Duodenal mucosa (tissue), 2 donors: ENCODE measurements at regions not wholly inside any gene's neighbourhood (a gene's known extent, or its start where the extent isn't known, plus 50 kb on each side); places are given as distances from the start of the nearest gene placed in this dataset.

Experiments used
- H3K27ac ChIP-seq: one replicate; pipeline ENCODE4 v1.7.0; 2013; ENCODE audit warnings: low read depth, low read length
- H3K27me3 ChIP-seq, 2 donors: one replicate each; pipeline ENCODE4 v1.7.0; 2013; ENCODE audit warnings: low read length in 2 of 2, control low read depth in 1 of 2; ENCODE audit not compliant: insufficient read depth in 2 of 2, control insufficient read depth in 1 of 2
- H3K36me3 ChIP-seq, 2 donors: one replicate each; pipeline ENCODE4 v1.7.0; 2013; ENCODE audit warnings: low read length in 2 of 2, control low read depth in 1 of 2; ENCODE audit not compliant: insufficient read depth in 2 of 2, control insufficient read depth in 1 of 2
- H3K4me1 ChIP-seq, 2 donors: one replicate each; pipeline ENCODE4 v1.7.0; 2013; ENCODE audit warnings: low read length in 2 of 2, control low read depth in 1 of 2; ENCODE audit not compliant: insufficient read depth in 2 of 2, control insufficient read depth in 1 of 2
- H3K4me3 ChIP-seq, 2 donors: one replicate each; pipeline ENCODE4 v1.7.0; 2013; ENCODE audit warnings: low read length in 2 of 2, low read depth in 1 of 2
- H3K9ac ChIP-seq, 2 donors: one replicate each; pipeline ENCODE4 v1.7.0; 2013; ENCODE audit warnings: low read length in 2 of 2, low read depth in 1 of 2
- H3K9me3 ChIP-seq, 2 donors: one replicate each; pipeline ENCODE4 v1.7.0; 2013; ENCODE audit warnings: low read length in 2 of 2, control low read depth in 1 of 2; ENCODE audit not compliant: control insufficient read depth in 1 of 2

- no peaks in the 10 kb centered on the region for H3K9me3 ChIP-seq
- H3K4me1 ChIP-seq = no peaks in the 10 kb centered on the region
- H3K27ac ChIP-seq = no peak overlapping the region
- H3K27me3 ChIP-seq = no peaks in the 10 kb centered on the region
- H3K36me3 ChIP-seq = no peaks in the 10 kb centered on the region
- H3K4me3 ChIP-seq = no peak overlapping the region
- no peak overlapping the region for H3K9ac ChIP-seq
Measured at GRCh38 chr15:98025237-98025636, 64.7 kb downstream of the ARRDC4 start.

GRCh38 chr15:98034731-98035130, 74.2 kb downstream of the ARRDC4 start:
- no peaks in the 10 kb centered on the region for H3K36me3 ChIP-seq
- no peak overlapping the region for H3K4me3 ChIP-seq
- no peaks in the 10 kb centered on the region for H3K27me3 ChIP-seq
- H3K9me3 ChIP-seq = no peaks in the 10 kb centered on the region
- no peaks in the 10 kb centered on the region for H3K4me1 ChIP-seq
- H3K9ac ChIP-seq = no peak overlapping the region
- no peak overlapping the region for H3K27ac ChIP-seq

- H3K27me3 ChIP-seq = no peaks in the 10 kb centered on the region
- no peaks in the 10 kb centered on the region for H3K36me3 ChIP-seq
- no peak overlapping the region for H3K9ac ChIP-seq
- H3K9me3 ChIP-seq = no peaks in the 10 kb centered on the region
- no peak overlapping the region for H3K4me3 ChIP-seq
- no peak overlapping the region for H3K27ac ChIP-seq
- no peaks in the 10 kb centered on the region for H3K4me1 ChIP-seq
Measured at GRCh38 chr15:98035134-98035533, 74.6 kb downstream of the ARRDC4 start.

GRCh38 chr15:98035577-98036010, 75.1 kb downstream of the ARRDC4 start:
- Histone ChIP-seq H3K9ac (no peak overlapping the region), H3K4me1 (no peaks in the 10 kb centered on the region), H3K36me3 (no peaks in the 10 kb centered on the region), H3K27ac (no peak overlapping the region), H3K27me3 (no peaks in the 10 kb centered on the region), H3K9me3 (no peaks in the 10 kb centered on the region), H3K4me3 (no peak overlapping the region)

- H3K27ac ChIP-seq = no peak overlapping the region
Measured at GRCh38 chr15:98039596-98039995, 79.1 kb downstream of the ARRDC4 start.

GRCh38 chr15:98040146-98040545, 79.6 kb downstream of the ARRDC4 start:
- no peak overlapping the region for H3K27ac ChIP-seq
- H3K4me3 ChIP-seq = no peak overlapping the region
- H3K9ac ChIP-seq = no peak overlapping the region
- peaks cover 9 to 21% of the 10 kb centered on the region in 2 donors for H3K27me3 ChIP-seq
- H3K9me3 ChIP-seq = peaks cover 0 to 3% of the 10 kb centered on the region in 2 donors
- H3K4me1 ChIP-seq = no peaks in the 10 kb centered on the region
- no peaks in the 10 kb centered on the region for H3K36me3 ChIP-seq

More at GRCh38 chr15:98039596-98039995, 79.1 kb downstream of the ARRDC4 start:
- no peaks in the 10 kb centered on the region for H3K36me3 ChIP-seq
- no peaks in the 10 kb centered on the region for H3K9me3 ChIP-seq
- no peaks in the 10 kb centered on the region for H3K4me1 ChIP-seq
- no peak overlapping the region for H3K9ac ChIP-seq
- H3K4me3 ChIP-seq = no peak overlapping the region
- peaks cover 7 to 18% of the 10 kb centered on the region in 2 donors for H3K27me3 ChIP-seq

GRCh38 chr15:98043160-98044014, 82.9 kb downstream of the ARRDC4 start:
- Histone ChIP-seq H3K4me3 (no peak overlapping the region), H3K9ac (no peak overlapping the region), H3K9me3 (peaks cover 0 to 3% of the 10 kb centered on the region in 2 donors), H3K36me3 (no peaks in the 10 kb centered on the region), H3K27me3 (peaks cover 12 to 26% of the 10 kb centered on the region in 2 donors), H3K4me1 (no peaks in the 10 kb centered on the region), H3K27ac (no peak overlapping the region)

- H3K4me3 ChIP-seq = no peak overlapping the region
- no peak overlapping the region for H3K27ac ChIP-seq
- peaks cover 3 to 6% of the 10 kb centered on the region in 2 donors for H3K9me3 ChIP-seq
- H3K4me1 ChIP-seq = no peaks in the 10 kb centered on the region
- H3K9ac ChIP-seq = no peak overlapping the region
- H3K36me3 ChIP-seq = no peaks in the 10 kb centered on the region
- H3K27me3 ChIP-seq = peaks cover 11 to 16% of the 10 kb centered on the region in 2 donors
Measured at GRCh38 chr15:98051734-98052133, 91.2 kb downstream of the ARRDC4 start.

GRCh38 chr15:98057453-98057852, 97.0 kb downstream of the ARRDC4 start:
- H3K9ac ChIP-seq = no peak overlapping the region
- H3K4me3 ChIP-seq = no peak overlapping the region
- peaks cover 5% of the 10 kb centered on the region in 2 donors for H3K27me3 ChIP-seq
- no peaks in the 10 kb centered on the region for H3K36me3 ChIP-seq
- peaks cover 6 to 12% of the 10 kb centered on the region in 2 donors for H3K9me3 ChIP-seq
- no peaks in the 10 kb centered on the region for H3K4me1 ChIP-seq
- no peak overlapping the region for H3K27ac ChIP-seq

GRCh38 chr15:98062869-98063268, 102.4 kb downstream of the ARRDC4 start:
- no peaks in the 10 kb centered on the region for H3K4me1 ChIP-seq
- H3K9me3 ChIP-seq = no peaks in the 10 kb centered on the region
- no peak overlapping the region for H3K9ac ChIP-seq
- no peaks in the 10 kb centered on the region for H3K36me3 ChIP-seq
- H3K4me3 ChIP-seq = no peak overlapping the region
- no peak overlapping the region for H3K27ac ChIP-seq
- H3K27me3 ChIP-seq = peaks cover 10 to 18% of the 10 kb centered on the region in 2 donors
